Suprapubic skin (tissue), 4 donors: ENCODE measurements at regions not wholly inside any gene's neighbourhood (a gene's known extent, or its start where the extent isn't known, plus 50 kb on each side); places are given as distances from the start of the nearest gene placed in this dataset.
A peak's percentile ranks its signal among the peaks of the same experiment; 100 is the strongest.

ENCODE experiments used
- DNase-seq, 2 donors: peaks; one replicate each; pipeline ENCODE4 v3.0.0-alpha.2; 2019; ENCODE audit warnings: low spot score in 2 of 2
- H3K27ac ChIP-seq: fragments of 200-600 bp; sonication (generic); one replicate; pipeline ENCODE4 v1.5.1; 2019
- H3K27me3 ChIP-seq: fragments of 200-600 bp; sonication (generic); one replicate; pipeline ENCODE4 v1.5.1; 2019
- H3K36me3 ChIP-seq: fragments of 200-600 bp; sonication (generic); one replicate; pipeline ENCODE4 v1.5.1; 2019
- H3K4me1 ChIP-seq: fragments of 200-600 bp; sonication (generic); one replicate; pipeline ENCODE4 v1.5.1; 2019
- H3K4me3 ChIP-seq: fragments of 200-600 bp; sonication (generic); one replicate; pipeline ENCODE4 v1.5.1; 2019; ENCODE audit warnings: mild to moderate bottlenecking
- H3K9me3 ChIP-seq: fragments of 200-600 bp; sonication (generic); one replicate; pipeline ENCODE4 v1.5.1; 2019
- EP300 ChIP-seq: sonication (generic); formaldehyde crosslinking; IDR thresholded peaks from one replicate; pipeline ENCODE4 v1.6.1; 2017; ENCODE audit warnings: antibody characterized with exemption
- POLR2A ChIP-seq, 2 donors: fragments of 450-650 bp; IDR thresholded peaks; one replicate each; pipeline ENCODE4 v1.6.1; 2017; ENCODE audit warnings: antibody characterized with exemption in 2 of 2, mild to moderate bottlenecking in 2 of 2, moderate library complexity in 2 of 2
- POLR2AphosphoS5 ChIP-seq, 3 donors: sonication (generic); formaldehyde crosslinking; IDR thresholded peaks; one replicate each; pipeline ENCODE4 v1.6.1; 2017; ENCODE audit warnings: antibody characterized with exemption in 3 of 3
- WGBS: methylation state at CpG from one replicate; pipeline ENCODE4 v1.1.5; 2018; 5-methylcytosine and 5-hydroxymethylcytosine counted together
- TF ChIP-seq, protein P1 (sequence below), 2 donors: fragments of 200-600 bp in 1 of 2; fragments of 450-650 bp in 1 of 2; sonication (generic) in 1 of 2; IDR thresholded peaks; one replicate each; pipeline ENCODE4 v1.5.1; 2016 to 2019; ENCODE audit warnings: antibody characterized with exemption in 2 of 2, mild to moderate bottlenecking in 1 of 2, moderate library complexity in 1 of 2

- TF ChIP-seq EP300: no peak
- WGBS: 69% methylated on average over 7 of the region's 7 CpGs
- no peak for DNase-seq
Measured at GRCh38 chr1:30234091-30234490, 489.3 kb downstream of the MATN1 start.

DNA sequence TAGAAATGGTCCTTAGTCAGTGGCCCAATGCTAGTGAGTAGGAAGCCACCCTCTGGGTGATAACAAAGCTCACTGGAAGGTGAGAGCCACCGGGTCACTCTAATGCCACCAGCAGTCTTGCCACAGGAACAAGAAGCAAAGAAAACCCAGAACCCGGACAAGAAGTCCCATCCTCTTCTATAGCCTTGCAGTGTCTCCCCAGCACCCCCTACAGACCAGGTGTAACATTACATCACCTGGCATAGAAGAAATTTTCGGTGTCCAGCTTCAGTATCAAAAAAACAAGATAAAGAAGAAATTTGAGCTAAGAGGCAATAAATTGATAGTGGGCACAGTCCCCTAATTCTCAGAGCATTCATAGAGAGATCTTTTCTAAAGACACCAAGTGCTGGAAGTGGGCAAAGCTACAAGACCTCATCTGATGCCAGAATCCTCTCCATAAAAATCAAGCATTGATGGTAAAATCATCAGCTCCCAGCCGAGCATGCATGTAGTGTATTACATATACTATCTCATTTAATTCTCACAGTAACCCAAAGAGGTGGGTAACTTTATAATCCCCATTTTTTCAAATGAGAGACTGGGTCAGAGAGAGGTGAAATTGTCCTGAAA, 491.0 kb downstream of the MATN1 start:
- Histone ChIP-seq H3K27ac (no peak overlapping the region), H3K36me3 (no peaks in the 10 kb centered on the region), H3K4me3 (no peak overlapping the region), H3K4me1 (no peaks in the 10 kb centered on the region), H3K9me3 (no peaks in the 10 kb centered on the region), H3K27me3 (peaks cover 9% of the 10 kb centered on the region)
- TF ChIP-seq POLR2AphosphoS5 (IDR thresholded peaks at IDR 0.05) (no peak), EP300 (no peak), POLR2A (IDR thresholded peaks at IDR 0.05) (no peak)
- TF ChIP-seq, protein P1, sequence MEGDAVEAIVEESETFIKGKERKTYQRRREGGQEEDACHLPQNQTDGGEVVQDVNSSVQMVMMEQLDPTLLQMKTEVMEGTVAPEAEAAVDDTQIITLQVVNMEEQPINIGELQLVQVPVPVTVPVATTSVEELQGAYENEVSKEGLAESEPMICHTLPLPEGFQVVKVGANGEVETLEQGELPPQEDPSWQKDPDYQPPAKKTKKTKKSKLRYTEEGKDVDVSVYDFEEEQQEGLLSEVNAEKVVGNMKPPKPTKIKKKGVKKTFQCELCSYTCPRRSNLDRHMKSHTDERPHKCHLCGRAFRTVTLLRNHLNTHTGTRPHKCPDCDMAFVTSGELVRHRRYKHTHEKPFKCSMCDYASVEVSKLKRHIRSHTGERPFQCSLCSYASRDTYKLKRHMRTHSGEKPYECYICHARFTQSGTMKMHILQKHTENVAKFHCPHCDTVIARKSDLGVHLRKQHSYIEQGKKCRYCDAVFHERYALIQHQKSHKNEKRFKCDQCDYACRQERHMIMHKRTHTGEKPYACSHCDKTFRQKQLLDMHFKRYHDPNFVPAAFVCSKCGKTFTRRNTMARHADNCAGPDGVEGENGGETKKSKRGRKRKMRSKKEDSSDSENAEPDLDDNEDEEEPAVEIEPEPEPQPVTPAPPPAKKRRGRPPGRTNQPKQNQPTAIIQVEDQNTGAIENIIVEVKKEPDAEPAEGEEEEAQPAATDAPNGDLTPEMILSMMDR (IDR thresholded peaks at IDR 0.05): peak in 1 of 2 donors; percentile 44
- 62% methylated on average over 4 of the region's 4 CpGs for WGBS
- no peak for DNase-seq

More at GRCh38 chr1:30234091-30234490, 489.3 kb downstream of the MATN1 start:
- Histone ChIP-seq H3K9me3 (peaks cover 5% of the 10 kb centered on the region), H3K27ac (no peak overlapping the region), H3K27me3 (peaks cover 3% of the 10 kb centered on the region), H3K4me3 (no peak overlapping the region), H3K36me3 (no peaks in the 10 kb centered on the region), H3K4me1 (no peaks in the 10 kb centered on the region)

GRCh38 chr1:30229960-30230359, 493.4 kb downstream of the MATN1 start:
- no peaks in the 10 kb centered on the region for H3K4me1 ChIP-seq
- DNase-seq: no peak
- no peak overlapping the region for H3K27ac ChIP-seq
- no peak for TF ChIP-seq POLR2A (IDR thresholded peaks at IDR 0.05)
- no peak for TF ChIP-seq EP300
- TF ChIP-seq, protein P1 (IDR thresholded peaks at IDR 0.05): no peak
- no peak for TF ChIP-seq POLR2AphosphoS5 (IDR thresholded peaks at IDR 0.05)
- 85% methylated on average over 9 of the region's 9 CpGs for WGBS
- no peak overlapping the region for H3K4me3 ChIP-seq
- H3K9me3 ChIP-seq: no peaks in the 10 kb centered on the region
- H3K27me3 ChIP-seq: peaks cover 8% of the 10 kb centered on the region
- no peaks in the 10 kb centered on the region for H3K36me3 ChIP-seq

DNA sequence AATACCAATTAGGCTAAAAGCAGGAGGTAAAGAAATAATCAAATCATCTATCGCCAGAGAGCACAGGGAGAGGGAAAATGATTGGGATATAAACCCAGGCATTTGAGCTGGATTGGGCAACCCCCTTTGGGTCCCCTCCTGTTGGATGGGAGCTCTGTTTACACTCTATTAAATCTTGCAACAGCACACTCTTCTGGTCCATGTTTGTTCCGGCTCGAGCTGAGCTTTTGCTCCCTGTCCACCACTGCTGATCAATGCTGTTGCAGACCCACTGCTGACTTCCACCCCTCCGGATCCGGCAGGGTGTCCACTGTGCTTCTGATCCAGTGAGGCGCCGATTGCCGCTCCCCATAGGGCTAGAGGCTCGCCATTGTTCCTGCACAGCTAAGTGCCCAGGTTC, 493.8 kb downstream of the MATN1 start:
- TF ChIP-seq, protein P1 (IDR thresholded peaks at IDR 0.05): no peak
- H3K4me3 ChIP-seq: no peak overlapping the region
- 88% methylated on average over 9 of the region's 9 CpGs for WGBS
- DNase-seq: no peak
- H3K36me3 ChIP-seq: no peaks in the 10 kb centered on the region
- H3K27me3 ChIP-seq: peaks cover 6% of the 10 kb centered on the region
- H3K9me3 ChIP-seq: no peaks in the 10 kb centered on the region
- H3K4me1 ChIP-seq: no peaks in the 10 kb centered on the region
- no peak overlapping the region for H3K27ac ChIP-seq

- H3K9me3 ChIP-seq: no peaks in the 10 kb centered on the region
- no peak for DNase-seq
Measured at GRCh38 chr1:30226648-30227047, 496.7 kb downstream of the MATN1 start.

DNA sequence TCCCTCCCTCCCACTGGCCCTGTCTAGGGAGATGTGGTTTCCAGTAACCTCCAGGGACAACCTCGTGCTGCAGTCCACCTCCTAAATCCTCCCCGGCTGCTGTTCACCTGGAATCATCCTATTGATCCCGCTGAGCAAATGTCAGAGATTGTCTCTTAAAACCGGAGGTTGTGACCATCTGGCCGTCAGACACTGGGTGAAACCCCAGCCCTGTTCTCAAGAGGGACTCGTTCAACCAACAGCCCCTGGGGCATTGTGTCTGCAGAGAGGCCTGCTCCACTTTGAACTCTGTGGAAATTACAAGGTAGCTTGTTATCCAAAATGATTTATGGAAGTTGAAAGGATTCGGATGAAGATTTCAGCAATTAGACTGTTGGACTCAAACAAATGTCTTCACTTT, 498.0 kb downstream of the MATN1 start:
- Histone ChIP-seq H3K4me3 (no peak overlapping the region), H3K4me1 (no peaks in the 10 kb centered on the region), H3K36me3 (no peaks in the 10 kb centered on the region), H3K27me3 (peaks cover 6% of the 10 kb centered on the region), H3K27ac (no peak overlapping the region), H3K9me3 (no peaks in the 10 kb centered on the region)
- TF ChIP-seq, protein P1 (IDR thresholded peaks at IDR 0.05): no peak
- TF ChIP-seq EP300: no peak
- TF ChIP-seq POLR2AphosphoS5 (IDR thresholded peaks at IDR 0.05): no peak
- no peak for TF ChIP-seq POLR2A (IDR thresholded peaks at IDR 0.05)
- WGBS: 42% methylated on average over 7 of the region's 7 CpGs
- no peak for DNase-seq

More at GRCh38 chr1:30226648-30227047, 496.7 kb downstream of the MATN1 start:
- no peaks in the 10 kb centered on the region for H3K36me3 ChIP-seq
- H3K4me1 ChIP-seq: no peaks in the 10 kb centered on the region
- 64% methylated on average over 6 of the region's 6 CpGs for WGBS
- H3K4me3 ChIP-seq: no peak overlapping the region
- peaks cover 6% of the 10 kb centered on the region for H3K27me3 ChIP-seq
- TF ChIP-seq POLR2A (IDR thresholded peaks at IDR 0.05): no peak
- TF ChIP-seq POLR2AphosphoS5 (IDR thresholded peaks at IDR 0.05): no peak
- no peak overlapping the region for H3K27ac ChIP-seq
